K562 (cell line): ENCODE measurements at regions not wholly inside any gene's neighbourhood (a gene's known extent, or its start where the extent isn't known, plus 50 kb on each side); places are given as distances from the start of the nearest gene placed in this dataset.

Source experiments
- ATAC-seq: fragments of 200-7000 bp; cut with Tn5 transposase; 3 replicates; pipeline ENCODE4 v1.9.1; 2020; ENCODE audit warnings: moderate library complexity
- BruUV-seq: library from RNA; stranded (reverse); fragments of 400-500 nt; replicated peaks from 2 replicates; lab custom pipeline; 2021; lab: Mats Ljungman, UMichigan
- CTCF ChIA-PET: fragments of 300-600 bp; formaldehyde crosslinking; extraction: SDS; loops from one replicate; lab custom pipeline; 2021; ENCODE audit warnings: low intra/inter-chr PET ratio; lab: Yijun Ruan, JAX
- POLR2A ChIA-PET: fragments of 300-600, 350-650 bp; sonication (Branson Sonifier 250); formaldehyde crosslinking; extraction: SDS; loops from one replicate; lab custom pipeline; 2021; ENCODE audit warnings: antibody characterized with exemption, inconsistent platforms; lab: Yijun Ruan, JAX
- DNase-seq, 4 experiments: peaks; one replicate each; pipeline versions ENCODE4 v3.0.0 to v3.0.0-alpha.2; 2011 to 2018; ENCODE audit warnings: low spot score in 3 of 4, mixed read lengths in 3 of 4; ENCODE audit errors: extremely low read depth in 1 of 4
- FAIRE-seq: peaks from 2 replicates; lab custom pipeline; 2011; peaks lifted over from hg19 to GRCh38; lab: Jason Lieb, UNC
- H2AFZ ChIP-seq: 2 replicates; pipeline ENCODE4 v1.6.0; 2011; ENCODE audit warnings: low read depth, low read length, control low read depth, inconsistent platforms
- H3K27ac ChIP-seq: fragments of 200-600 bp; 3 replicates; pipeline ENCODE4 v1.8.0; 2011; ENCODE audit warnings: low read depth, mild to moderate bottlenecking, control low read depth, inconsistent platforms, low read length, moderate library complexity, mixed read lengths; ENCODE audit errors: extremely low read depth
- H3K27me3 ChIP-seq, 2 experiments: fragments of 300-600 bp in 1 of 2; 2 replicates in 1 of 2; 3 replicates in 1 of 2; pipeline versions ENCODE4 v1.6.0 to v1.8.0; 2011; ENCODE audit warnings: inconsistent platforms in 2 of 2, low read length in 2 of 2, mild to moderate bottlenecking in 1 of 2, mixed read lengths in 1 of 2, moderate library complexity in 1 of 2; ENCODE audit not compliant: control insufficient read depth in 2 of 2, insufficient read depth in 2 of 2
- H3K36me3 ChIP-seq: fragments of 300-600 bp; 3 replicates; pipeline ENCODE4 v1.8.0; 2011; ENCODE audit warnings: mild to moderate bottlenecking, low read length, inconsistent platforms; ENCODE audit not compliant: control insufficient read depth, insufficient read depth
- H3K4me1 ChIP-seq, 2 experiments: fragments of 200-600 bp in 1 of 2; replicated peaks in 1 of 2; 2 replicates in 1 of 2; 3 replicates in 1 of 2; pipeline versions ENCODE4 v1.5.1 to v1.8.0; 2011; ENCODE audit warnings: inconsistent platforms in 2 of 2, low read length in 2 of 2, mild to moderate bottlenecking in 1 of 2, mixed read lengths in 1 of 2, moderate library complexity in 1 of 2; ENCODE audit not compliant: control insufficient read depth in 2 of 2, insufficient read depth in 2 of 2
- H3K4me2 ChIP-seq: 2 replicates; pipeline ENCODE4 v1.6.1; 2011; ENCODE audit warnings: low read length, control low read depth, inconsistent platforms, mixed read lengths; ENCODE audit not compliant: insufficient read depth
- H3K4me3 ChIP-seq: fragments of 200-600 bp; sonication (generic), shearing (Covaris generic); 2 replicates; pipeline ENCODE4 v1.5.1; 2016; ENCODE audit warnings: control low read depth, inconsistent platforms
- H3K79me2 ChIP-seq: fragments of 200-600 bp; 3 replicates; pipeline ENCODE4 v1.8.0; 2011; ENCODE audit warnings: low read length, inconsistent platforms; ENCODE audit not compliant: control insufficient read depth, insufficient read depth
- H3K9ac ChIP-seq, 2 experiments: 2 replicates each; pipeline versions ENCODE4 v1.6.0 to v1.6.1; 2011; ENCODE audit warnings: low read depth in 2 of 2, low read length in 2 of 2, control low read depth in 1 of 2, inconsistent platforms in 1 of 2, mild to moderate bottlenecking in 1 of 2, mixed read lengths in 1 of 2; ENCODE audit not compliant: insufficient read depth in 1 of 2
- H3K9me1 ChIP-seq: one replicate; pipeline ENCODE4 v1.6.0; 2011; ENCODE audit warnings: inconsistent platforms, mild to moderate bottlenecking, low read length, moderate library complexity; ENCODE audit not compliant: control insufficient read depth, insufficient read depth
- H3K9me3 ChIP-seq: replicated peaks from 2 replicates; pipeline ENCODE4 v1.5.1; 2011; ENCODE audit warnings: low read depth, low read length, inconsistent platforms; ENCODE audit not compliant: control insufficient read depth, insufficient read depth
- H4K20me1 ChIP-seq: replicated peaks from 2 replicates; pipeline ENCODE4 v1.6.1; 2011; ENCODE audit warnings: low read length, inconsistent platforms, mixed read lengths; ENCODE audit not compliant: control insufficient read depth, insufficient read depth
- ARID4B ChIP-seq: sonication (generic); formaldehyde crosslinking; IDR thresholded peaks from 2 replicates; pipeline ENCODE4 v1.8.0; 2022; ENCODE audit warnings: mild to moderate bottlenecking, missing genetic modification reagents
- CBX2 ChIP-seq: fragments of 200-600 bp; sonication (generic); IDR thresholded peaks from one replicate; pipeline ENCODE4 v1.6.1; 2012; ENCODE audit warnings: mild to moderate bottlenecking, low read length, inconsistent platforms; ENCODE audit not compliant: insufficient read depth, poor library complexity, severe bottlenecking
- IRF1 ChIP-seq: sonication (generic); formaldehyde crosslinking; IDR thresholded peaks from 2 replicates; pipeline ENCODE4 v1.8.0; 2022; ENCODE audit warnings: missing genetic modification reagents, mild to moderate bottlenecking, borderline replicate concordance
- IRF2 ChIP-seq: sonication (generic); formaldehyde crosslinking; IDR thresholded peaks from 2 replicates; pipeline ENCODE4 v1.8.1; 2022; ENCODE audit warnings: mild to moderate bottlenecking, missing genetic modification reagents
- SNIP1 ChIP-seq: fragments of 450-650 bp; IDR thresholded peaks from 2 replicates; pipeline ENCODE4 v1.7.1; 2017; ENCODE audit warnings: low read depth, mild to moderate bottlenecking
- ZFP36 ChIP-seq: fragments of 150-350 bp; IDR thresholded peaks from 2 replicates; pipeline ENCODE4 v1.6.1; 2018; ENCODE audit warnings: low read length, low read depth; ENCODE audit not compliant: partially characterized antibody
- ZFPM2 ChIP-seq: fragments of 250-450 bp; sonication (Bioruptor Pico); IDR thresholded peaks from 2 replicates; pipeline ENCODE4 v1.5.1; 2022; ENCODE audit warnings: mild to moderate bottlenecking
- ZNF592 ChIP-seq: fragments of 450-650 bp; IDR thresholded peaks from 2 replicates; pipeline ENCODE4 v1.6.1; 2017; ENCODE audit warnings: antibody characterized with exemption, mild to moderate bottlenecking
- WGBS: fragments of 100-300 bp; shearing (Covaris generic); methylation state at CpG from one replicate; pipeline ENCODE4 v1.1.6; 2016; ENCODE audit warnings: low coverage, mixed read lengths; ENCODE audit not compliant: insufficient coverage; ENCODE audit errors: missing lambda C conversion rate; 5-methylcytosine and 5-hydroxymethylcytosine counted together
- in situ Hi-C: fragments of 300-500 bp; cut with MboI; formaldehyde crosslinking; loops from 4 replicates; pipeline ENCODE4 v1.15.0; 2018; ENCODE audit warnings: inconsistent platforms, mixed read lengths
- intact Hi-C: fragments of 100-400 bp; cut with micrococcal nuclease; formaldehyde crosslinking; loops from 2 replicates; pipeline ENCODE4 v1.14.2; 2022

GRCh38 chr14:85363358-85363757 is 166.6 kb upstream of the FLRT2 start (continued):
- TF ChIP-seq CBX2 (no peak), ARID4B (CRISPR knock-in tag) (no peak)

- CTCF ChIA-PET = no interaction called here
- no peaks in the 10 kb centered on the region for H3K4me1 ChIP-seq
- BruUV-seq = no TSS peak
- no peaks in the 10 kb centered on the region for H3K9me3 ChIP-seq
- no peaks in the 10 kb centered on the region for H3K79me2 ChIP-seq
- no peak overlapping the region for H3K4me2 ChIP-seq
- no peaks in the 10 kb centered on the region for H3K36me3 ChIP-seq
- H3K4me3 ChIP-seq = no peak overlapping the region
- POLR2A ChIA-PET = no interaction called here
- H3K27ac ChIP-seq = no peak overlapping the region
- ATAC-seq (no peak), DNase-seq (no peak), FAIRE-seq (no peak)
- no peak overlapping the region for H2AFZ ChIP-seq
- in situ Hi-C loops = no loop called here
- H4K20me1 ChIP-seq = no peaks in the 10 kb centered on the region
- H3K9ac ChIP-seq = no peak overlapping the region
- no peaks in the 10 kb centered on the region for H3K9me1 ChIP-seq
- intact Hi-C loops = no loop called here
- H3K27me3 ChIP-seq = no peaks in the 10 kb centered on the region
- WGBS = 0% methylated on average over 4 of the region's 4 CpGs
- TF ChIP-seq ZFPM2 (CRISPR knock-in tag) (no peak), SNIP1 (no peak), IRF1 (no peak), ZFP36 (no peak), ZNF592 (no peak), IRF2 (CRISPR knock-in tag) (no peak)
Measured at GRCh38 chr14:85366226-85366625, 163.7 kb upstream of the FLRT2 start.
